Esophagus mucosa (tissue), 1 donor: ENCODE measurements at regions not wholly inside any gene's neighbourhood (a gene's known extent, or its start where the extent isn't known, plus 50 kb on each side); places are given as distances from the start of the nearest gene placed in this dataset.
A peak's percentile ranks its signal among the peaks of the same experiment; 100 is the strongest.
"Not testable (repeated sequence)": the region's sequence is repeated elsewhere in the genome, so short reads cannot be mapped to it uniquely, and the experiment has no call there.

Experiments
- ATAC-seq: fragments of 200-7000 bp; cut with Tn5 transposase; one replicate; pipeline ENCODE4 v1.9.1; 2020
- donor health status: DM: yes; HTN: yes; CAD: no.

DNA sequence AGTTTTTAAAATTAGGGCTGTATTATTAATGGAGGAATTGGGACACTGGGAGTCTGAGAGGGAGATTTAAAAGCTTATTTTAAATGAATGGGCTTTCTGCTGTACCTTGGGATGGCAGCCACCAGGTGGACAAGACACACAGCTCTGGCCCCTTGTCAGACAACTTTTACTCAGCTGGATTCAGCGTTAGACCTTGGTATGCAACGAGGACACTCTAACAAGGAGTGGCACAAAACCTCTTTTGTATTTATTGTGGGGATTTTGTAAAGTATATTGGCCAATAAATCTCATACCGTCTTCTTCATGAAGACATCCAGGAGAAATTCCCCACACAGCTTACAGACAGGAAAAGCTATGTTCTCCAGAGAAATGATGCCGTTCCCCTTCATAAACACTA, 105.7 kb downstream of the LCA5 start:
- ATAC-seq = peak; percentile 29

DNA sequence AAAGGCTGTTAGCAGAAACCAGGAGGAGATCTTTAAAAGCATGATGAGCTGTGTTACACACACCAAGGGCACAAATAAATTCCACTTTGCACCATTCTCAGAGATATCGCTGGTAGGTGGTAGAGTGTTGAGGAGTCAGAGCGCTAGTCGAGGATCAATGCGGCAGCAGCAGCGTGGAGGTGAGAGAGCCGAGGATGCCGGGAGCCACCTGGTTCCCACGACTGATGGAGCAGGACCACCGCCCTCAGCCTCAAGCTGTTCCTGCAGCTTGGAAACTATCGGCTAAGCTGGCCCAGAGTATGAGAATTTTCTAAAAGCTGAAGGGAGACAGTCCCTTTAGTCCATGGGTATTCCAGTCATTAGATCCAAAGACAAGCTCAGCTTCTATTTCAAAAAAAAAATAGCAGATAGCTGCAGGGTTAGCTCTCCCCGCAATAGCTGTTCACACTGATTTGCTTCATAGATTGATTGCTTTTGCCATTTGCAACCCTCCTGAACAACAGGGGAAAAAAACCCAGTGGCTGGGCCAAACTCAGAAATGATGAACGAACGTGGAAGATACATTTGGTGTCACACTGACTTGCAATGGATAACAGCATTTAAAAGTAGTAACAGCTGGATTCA, 106.2 kb downstream of the LCA5 start:
- ATAC-seq = no peak

DNA sequence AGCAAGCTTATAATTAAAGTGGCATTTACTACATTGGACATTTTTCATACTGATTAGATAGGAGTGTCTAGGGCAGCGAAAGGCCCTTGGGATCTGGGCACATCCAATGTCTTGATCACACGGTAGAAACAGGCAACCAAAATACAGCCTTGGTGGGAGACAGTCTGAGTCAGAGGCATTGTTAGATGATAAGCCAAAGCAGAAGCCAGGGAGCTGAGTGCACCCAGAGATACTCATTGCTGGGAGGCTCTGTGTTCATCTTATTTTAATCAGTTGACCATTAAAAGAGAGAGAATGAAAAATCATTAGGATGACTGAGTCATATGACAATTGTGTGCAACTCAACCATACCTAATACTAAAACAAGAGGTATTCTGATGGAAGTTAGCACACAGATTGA, 109.5 kb downstream of the LCA5 start:
- ATAC-seq = no peak

DNA sequence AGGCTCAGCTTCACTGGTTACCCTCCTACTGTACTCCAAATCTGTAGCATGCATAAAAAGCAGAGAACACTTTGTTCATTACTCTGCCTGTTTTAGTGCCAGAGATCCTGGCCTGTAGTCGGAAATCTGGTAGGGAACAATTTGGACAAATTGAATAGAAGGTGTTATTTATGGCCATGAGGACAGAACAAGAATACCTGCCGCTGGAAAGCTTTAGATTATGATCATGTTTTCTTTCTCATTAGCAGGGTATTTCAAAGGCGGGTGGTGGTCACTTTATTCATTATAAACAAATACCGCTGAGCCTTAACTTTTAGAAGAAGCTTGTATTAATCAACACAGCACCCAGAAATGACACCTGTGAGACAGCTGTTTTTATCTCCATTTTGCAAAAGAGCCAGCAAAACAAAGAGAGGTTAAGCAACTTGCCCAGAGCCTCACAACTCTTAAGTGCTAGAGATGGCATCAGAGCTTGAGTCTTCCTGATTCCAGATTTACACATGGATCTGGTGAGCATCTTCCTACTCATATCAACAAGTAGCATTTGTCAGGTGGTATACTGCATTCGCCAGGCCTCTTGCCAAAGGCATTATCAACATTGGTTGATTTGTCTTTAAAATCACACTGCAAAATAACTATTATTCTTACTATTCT, 110.5 kb downstream of the LCA5 start:
- ATAC-seq = no peak

DNA sequence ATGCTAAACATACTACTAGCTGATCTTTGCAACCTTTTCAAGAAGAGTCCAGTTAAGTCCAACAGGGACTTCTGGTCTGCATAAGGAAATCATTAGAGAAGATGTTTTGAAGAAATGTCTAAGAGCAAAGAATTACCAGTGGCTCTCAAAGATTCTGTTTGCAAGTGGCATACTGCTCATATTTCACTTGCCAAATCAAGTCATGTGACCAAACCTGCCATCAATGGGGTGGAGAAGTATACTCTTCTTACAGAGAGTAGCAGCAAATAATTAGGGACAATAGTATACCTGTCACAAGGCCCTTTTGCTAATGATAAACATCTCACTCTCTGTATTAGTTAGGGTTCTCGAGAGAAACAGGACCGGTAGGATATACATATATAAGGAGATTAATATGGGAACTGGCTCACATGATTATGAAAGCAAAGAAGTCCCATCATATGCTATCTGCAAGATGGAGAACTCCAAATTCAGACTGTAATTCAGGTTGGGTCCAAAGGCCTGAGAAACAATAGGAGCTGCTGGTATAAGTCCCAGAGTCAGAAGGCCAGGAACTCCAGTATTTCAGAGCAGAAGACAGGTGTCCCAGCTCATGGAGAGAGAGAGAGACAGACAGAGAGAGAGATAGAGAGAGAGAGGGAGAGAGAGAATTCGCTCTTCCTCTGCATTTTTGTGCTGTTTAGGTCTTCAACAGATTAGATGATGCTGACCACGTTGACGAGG, 111.5 kb downstream of the LCA5 start:
- no peak for ATAC-seq

DNA sequence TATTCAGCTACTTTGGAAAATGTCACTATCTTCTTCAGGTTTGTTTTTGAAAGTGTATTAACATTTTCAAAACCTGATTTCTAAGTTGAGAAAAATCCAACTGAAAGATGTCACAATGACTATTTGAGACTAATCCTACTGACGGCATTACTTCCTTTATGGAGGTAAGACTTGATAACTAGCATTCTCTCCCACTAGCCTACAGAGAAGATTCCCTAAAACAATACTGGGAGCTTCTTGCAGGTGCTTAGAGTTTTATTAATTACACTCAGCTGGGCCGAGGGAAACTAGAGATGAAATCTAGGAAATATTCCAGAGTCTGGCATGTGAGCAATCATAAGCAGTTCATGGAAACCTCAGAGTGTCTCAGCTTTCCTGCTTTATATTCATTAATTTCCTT, 114.0 kb downstream of the LCA5 start:
- ATAC-seq = no peak

DNA sequence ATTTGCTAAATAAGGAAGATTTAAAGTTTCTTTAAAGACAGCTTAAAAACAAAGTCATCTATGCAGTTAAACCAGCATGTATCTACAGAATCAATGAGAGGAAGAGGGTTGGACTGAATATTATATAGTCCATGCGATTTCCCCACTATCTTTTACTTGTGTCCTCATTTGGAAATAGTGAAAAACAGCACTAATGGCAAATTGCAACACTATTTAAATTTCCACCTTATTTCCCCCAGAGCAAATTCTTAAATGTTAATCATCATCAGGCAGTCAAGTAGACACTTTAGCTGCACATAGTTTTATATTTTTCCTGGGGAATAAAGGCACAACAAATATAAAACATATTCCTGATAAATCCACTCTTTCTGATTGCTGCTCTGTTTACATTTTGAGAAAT, 114.6 kb downstream of the LCA5 start:
- no peak for ATAC-seq

DNA sequence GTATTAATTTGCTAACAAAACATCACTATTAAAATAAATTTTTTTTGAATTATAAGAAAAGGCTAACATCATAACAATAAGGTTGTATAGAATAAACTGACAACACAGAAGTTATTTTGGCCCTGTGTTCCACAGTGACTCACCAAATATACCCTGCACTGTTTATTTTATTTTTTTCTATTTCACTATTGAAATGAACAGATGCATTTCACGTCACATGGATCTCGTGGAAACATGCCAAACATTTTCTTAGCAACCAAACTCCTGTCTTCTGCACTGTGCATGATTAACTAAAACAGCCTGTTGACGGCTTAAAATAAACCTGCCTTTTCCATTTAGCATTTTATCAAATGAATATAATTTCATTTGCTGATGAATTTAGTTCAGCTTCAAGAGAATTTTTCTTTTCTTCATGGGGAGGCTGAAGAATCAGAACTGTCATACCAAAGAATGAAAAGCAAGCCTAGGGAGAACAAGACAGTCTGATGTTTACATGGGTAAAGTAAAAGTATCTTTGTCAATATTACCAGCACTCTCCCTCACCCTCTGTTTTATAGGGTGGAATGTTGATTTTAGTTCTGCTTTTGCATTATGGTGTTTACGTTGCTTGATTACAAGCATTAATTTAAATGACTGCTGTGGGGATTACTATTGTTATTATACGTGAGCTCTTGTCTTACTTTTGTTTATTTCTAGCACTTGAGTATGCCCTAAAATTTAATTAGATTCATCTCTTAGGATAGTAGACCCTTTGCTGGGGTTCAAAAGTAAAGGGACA, 115.3 kb downstream of the LCA5 start:
- peak; percentile 37 for ATAC-seq

DNA sequence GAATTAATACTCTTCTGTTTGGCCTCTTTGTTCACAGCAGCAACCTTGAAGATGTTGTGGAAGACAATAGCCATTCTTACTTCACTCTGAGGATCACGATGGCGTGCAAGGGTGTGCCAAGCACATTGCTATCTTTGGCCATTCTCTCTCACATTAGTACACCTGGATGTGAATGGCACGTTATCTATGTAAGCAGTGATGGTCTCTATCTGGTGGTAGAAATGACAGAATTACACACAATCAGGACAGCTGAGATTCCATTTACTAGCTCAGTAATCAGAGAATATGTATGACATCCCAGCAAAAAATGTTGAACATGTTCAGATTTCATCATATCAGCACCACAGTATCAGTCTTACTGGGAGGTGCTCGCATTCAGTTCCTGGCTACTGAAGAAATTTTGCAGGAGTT, 116.2 kb downstream of the LCA5 start:
- no peak for ATAC-seq

DNA sequence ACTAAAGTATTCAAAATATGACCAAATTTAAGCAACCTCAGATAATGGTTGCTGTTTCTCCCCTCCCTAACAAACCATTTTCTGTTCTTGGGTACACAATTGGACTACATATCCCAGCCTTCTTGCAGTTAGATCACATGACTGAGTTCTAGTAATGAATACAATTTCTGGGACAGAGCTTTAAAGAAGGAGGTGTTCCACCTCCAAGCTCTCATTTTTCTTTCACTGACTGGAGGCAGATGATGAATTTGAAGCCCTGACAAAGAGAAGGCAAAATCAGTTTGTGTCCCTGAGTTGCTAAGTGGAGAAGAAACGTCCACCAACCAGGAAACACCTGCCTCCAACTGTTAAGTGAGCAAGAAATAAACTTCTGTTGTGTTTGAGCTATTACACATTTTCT, 117.2 kb downstream of the LCA5 start:
- no peak for ATAC-seq

DNA sequence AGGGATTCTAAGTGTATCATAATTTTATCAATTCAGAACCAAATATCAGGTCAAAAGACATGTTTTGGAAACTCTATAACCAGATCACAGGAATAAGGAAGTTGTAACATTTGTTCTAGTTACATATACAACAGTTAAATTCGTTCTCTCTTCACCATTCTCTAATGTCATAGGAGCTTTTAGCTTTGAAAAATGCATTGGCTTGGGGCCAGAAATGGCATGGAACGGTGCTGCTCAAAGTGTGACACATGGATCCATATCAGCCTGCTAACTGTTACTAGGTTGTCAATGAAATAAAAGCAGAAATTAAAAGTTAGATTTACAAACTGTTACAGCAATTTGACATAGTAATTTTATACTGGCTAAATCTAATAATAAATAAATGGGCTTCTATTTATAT, 120.3 kb downstream of the LCA5 start:
- ATAC-seq = no peak

DNA sequence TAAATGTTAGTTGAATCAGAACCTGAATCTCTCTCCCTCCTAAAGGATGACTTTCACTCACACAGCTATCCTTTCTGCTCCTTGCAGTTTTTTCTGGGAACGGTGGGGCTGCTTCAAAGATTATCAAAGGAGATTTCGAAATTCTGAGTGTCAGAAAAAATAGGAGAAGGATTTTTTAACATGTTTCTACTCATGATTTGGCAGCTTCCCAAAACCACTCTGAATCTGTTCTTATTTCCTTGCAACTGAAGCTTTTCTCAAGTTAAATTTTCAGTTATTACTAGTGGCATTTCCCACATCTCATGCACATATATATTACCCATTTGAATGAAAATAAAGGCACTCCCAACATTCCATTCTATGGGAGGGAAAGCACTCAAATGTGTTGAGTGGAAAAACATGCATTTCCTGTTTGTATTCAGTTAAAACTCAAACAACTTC, 123.6 kb downstream of the LCA5 start:
- ATAC-seq = peak; percentile 55

DNA sequence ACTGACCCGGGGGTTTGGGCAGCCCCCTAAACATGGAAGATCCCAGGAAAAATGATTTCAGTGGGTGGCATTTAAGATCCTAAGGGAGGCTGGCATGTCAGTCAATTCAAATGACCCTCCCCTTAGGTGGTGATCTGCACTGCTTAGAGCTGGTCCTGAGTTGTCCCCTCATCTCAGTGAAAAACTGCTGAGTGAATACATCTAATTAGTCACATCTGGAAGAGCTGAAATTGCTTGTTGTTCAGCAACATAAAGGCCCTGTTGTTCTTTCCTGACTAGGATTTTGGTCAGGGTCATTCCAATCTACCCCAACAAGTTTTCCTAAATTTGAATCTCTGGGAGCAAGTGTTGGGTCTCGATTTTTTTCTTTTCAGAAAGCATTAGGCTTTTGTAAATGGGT, 126.4 kb downstream of the LCA5 start:
- ATAC-seq = no peak

DNA sequence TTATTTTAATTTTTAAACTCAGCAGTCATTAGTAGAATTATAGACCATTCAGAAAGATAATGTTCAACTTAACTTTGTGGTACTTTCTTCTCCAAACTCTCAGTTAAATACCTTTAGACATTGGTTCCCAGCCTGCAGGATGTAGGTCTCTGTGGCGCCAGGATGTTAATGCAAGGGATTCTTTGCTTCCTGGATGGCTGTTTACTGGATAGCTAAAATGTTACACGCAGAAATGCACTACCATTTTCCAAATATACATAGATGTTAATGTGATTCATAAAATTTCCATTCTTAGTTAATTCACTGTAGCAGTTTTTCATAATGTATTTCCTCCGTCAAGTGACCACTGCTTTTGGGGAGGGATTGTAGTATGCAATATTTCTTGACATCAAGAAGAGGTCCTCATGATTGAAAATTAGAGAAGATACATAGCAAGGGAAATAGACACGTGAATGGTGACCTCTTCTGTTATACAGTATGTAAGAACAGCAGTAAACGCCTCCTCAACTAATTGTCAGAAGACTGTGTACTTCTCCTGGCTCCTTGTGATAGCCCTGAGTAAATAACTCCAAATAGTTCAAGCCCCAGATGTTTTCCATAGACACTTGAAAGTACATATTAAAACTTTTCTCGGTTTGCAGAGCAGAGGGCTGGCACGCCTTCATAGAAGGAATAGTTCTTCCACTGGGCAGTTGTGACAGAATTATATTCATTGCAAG, 128.8 kb downstream of the LCA5 start:
- ATAC-seq = no peak

DNA sequence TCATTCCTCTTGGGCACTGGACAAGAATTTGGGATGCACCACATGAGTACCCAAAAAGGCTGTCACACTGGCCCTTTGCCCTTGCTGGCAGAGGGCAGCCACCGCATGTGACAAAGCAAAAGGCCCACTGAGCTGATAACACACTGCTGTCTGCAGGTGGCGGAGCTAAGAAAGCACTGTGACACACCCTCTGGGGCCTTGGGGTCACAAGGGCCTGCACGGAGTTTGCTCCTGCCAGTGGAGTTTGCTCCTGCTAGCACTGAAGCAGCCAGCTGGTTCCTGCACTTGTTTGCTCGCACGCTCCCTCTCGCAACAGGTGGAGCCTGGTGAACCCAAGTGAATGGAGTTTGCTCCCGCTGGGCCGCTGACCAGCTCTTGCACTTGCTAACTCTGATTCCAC, 132.6 kb downstream of the LCA5 start:
- ATAC-seq = no peak

DNA sequence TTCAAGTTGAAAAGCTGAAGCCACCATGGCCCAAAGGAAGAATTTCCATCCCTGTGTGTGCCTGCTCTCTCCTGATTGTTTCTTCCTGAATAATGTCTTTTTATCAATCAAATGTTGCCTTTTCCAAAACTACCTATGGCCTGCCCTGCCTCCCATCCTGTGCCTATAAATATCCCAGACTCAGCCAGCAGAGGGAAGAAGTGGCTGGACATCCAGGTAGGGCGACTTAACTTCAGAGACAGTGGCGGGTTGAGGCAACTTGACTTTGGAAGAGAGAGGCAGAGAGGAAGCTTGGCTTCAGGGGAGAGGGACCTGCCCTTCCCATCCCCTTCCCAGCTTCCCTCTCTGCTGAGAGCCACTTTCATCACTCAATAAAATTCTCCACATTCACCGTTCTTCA, 133.0 kb downstream of the LCA5 start:
- ATAC-seq = no peak

DNA sequence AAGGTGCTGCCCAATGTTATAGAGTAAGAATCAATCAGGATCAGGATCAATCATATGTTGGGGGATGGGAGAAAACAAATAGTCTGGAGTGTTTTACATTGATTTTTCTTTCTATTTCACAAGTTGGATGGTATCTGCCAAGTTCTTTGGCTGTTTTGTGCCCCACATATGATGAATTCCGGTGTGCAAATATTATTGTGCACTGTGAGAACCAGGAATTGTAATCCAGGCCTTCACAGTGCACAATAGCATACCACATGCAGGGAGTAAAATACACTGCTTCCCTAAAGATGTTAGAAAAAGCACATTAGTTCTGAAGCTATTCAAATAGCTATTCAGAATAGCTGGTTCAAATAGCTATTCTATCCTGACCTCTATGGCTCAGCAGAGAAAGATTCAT, 133.7 kb downstream of the LCA5 start:
- no peak for ATAC-seq

DNA sequence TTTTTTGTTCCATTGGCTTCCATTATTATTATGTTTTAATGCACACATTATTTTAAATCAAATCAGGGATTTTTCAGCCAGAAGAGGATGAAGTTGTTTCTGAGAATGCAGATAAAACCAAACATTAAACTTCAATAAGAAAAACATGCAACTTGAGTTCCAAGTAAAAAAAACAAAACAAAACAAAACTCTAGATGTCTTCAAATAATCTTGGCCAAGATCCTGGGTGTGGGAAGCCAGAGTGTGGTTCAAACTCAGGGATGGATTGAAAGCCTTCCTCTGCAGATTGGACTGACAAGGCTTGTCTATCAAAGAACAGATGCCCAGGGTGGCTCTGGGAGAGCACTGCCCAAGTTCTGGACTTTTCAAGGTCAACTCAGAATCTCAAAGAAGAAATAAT, 134.1 kb downstream of the LCA5 start:
- no peak for ATAC-seq

DNA sequence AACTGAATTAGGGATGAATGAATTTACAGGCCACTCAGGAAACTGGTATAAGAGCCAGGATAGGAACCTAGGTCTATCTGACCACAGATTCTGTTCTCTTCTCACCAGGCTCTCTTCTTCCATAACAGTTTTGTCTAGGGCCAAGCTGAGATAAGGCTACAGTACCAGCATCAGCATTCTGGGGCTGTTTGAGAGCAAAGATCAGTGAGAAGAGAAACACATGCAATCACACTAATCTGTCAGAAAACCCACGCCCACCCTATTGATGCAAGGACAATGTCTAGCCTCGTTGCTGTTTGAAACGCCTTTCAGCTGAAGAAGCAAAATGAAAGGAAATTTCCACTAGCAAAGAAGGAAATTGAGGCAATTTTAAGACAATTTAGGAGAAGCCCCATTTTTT, 137.7 kb downstream of the LCA5 start:
- no peak for ATAC-seq

DNA sequence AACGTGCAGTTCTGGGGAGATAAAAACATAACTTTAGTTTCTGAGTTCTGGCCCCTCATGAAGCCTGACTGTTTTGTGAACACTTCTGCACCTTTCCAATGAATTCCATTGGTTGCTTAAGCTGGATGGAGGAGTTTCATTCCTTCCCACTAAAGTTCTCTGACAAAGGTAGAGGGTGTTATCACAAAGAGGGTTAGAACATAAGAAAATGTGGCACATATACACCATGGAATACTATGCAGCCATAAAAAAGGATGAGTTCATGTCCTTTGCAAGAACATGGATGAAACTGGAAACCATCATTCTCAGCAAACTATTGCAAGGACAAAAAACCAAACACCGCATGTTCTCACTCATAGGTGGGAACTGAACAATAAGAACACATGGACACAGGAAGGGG, 138.6 kb downstream of the LCA5 start:
- not testable (repeated sequence) for ATAC-seq

DNA sequence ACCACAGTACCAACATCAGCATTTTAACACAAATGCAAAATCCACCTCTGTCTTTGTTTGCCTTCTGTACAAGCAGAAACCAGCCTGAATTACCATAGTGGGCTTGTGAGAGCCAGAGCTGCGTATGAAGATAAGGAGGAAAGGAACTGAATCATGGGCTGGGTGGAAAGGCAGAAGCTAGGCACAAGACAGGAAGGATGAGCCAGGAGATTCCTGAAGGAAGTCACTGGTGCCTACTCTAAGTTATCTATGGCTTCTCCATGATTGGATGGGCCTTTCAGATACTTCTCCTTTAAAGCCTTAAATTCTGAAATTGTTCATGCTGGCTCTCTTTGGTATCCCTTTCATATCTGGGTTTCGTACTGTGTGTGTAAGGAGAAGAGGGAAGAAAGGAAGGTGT, 140.6 kb downstream of the LCA5 start:
- no peak for ATAC-seq

DNA sequence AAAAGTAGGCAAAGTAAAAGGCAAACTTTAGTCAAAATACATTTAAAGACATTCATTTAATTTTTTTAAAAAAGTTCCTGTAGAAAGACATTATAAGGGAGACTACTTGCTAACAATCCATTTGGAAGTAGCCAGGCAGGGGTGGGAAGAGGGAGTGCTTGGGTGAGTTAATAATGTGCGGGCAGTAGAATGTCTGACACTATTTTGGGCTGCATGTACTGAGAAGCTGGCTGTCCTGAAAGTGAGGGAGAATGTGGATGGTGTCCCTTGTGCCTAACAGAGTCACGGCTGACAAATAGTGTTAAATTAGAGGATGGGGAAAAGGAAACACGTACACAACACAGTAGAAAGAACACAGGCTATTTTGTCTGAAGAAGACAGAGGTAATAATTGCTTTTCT, 142.5 kb downstream of the LCA5 start:
- ATAC-seq = no peak

DNA sequence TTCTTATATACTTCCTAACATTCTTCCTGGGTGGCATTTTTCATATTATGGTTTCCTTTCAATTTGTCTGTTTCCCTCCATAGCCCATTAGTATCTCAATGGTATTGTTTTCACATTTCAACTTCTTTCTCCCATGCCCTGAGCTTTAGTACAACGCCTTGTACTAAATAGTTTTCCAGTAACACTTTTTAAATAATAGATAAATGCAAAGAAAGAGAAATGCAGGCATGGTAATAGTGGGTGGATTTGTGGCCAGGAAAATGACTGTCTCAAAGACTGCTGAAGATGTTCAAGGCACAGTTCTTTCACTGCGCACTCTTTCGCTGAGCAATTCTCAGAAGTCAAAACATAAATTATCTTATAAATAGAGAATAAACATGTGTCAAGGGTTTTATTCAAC, 145.1 kb downstream of the LCA5 start:
- no peak for ATAC-seq
